NT2/D1 (cell line): ENCODE measurements at regions not wholly inside any gene's neighbourhood (a gene's known extent, or its start where the extent isn't known, plus 50 kb on each side); places are given as distances from the start of the nearest gene placed in this dataset.

Experiments
- SUZ12 ChIP-seq: IDR thresholded peaks from 2 replicates; pipeline ENCODE4 v1.6.1; 2011; ENCODE audit not compliant: insufficient read length, insufficient read depth; ENCODE audit errors: extremely low read depth
- YY1 ChIP-seq: IDR thresholded peaks from 2 replicates; pipeline ENCODE4 v1.6.1; 2011; ENCODE audit not compliant: insufficient read length, insufficient read depth
- ZNF274 ChIP-seq: IDR thresholded peaks from 2 replicates; pipeline ENCODE4 v1.6.1; 2011; ENCODE audit warnings: mild to moderate bottlenecking, low read depth, low read length

- TF ChIP-seq SUZ12 (no peak), ZNF274 (no peak), YY1 (no peak)
Measured at GRCh38 chr19:29381353-29382203, 144.2 kb upstream of the VSTM2B start.
